NCI-H524 treated with DMSO at 0.1 percent for 48 hours (cell line): ENCODE measurements at regions not wholly inside any gene's neighbourhood (a gene's known extent, or its start where the extent isn't known, plus 50 kb on each side); places are given as distances from the start of the nearest gene placed in this dataset.
"Not testable (repeated sequence)": the region's sequence is repeated elsewhere in the genome, so short reads cannot be mapped to it uniquely, and the experiment has no call there.

Experiments
- DNase-seq: peaks from one replicate; lab custom pipeline; 2025; lab: John Stamatoyannopoulos, UW

GRCh38 chr14:80291101-80291500 lies 79.8 kb upstream of the DIO2 start:
- no peak for DNase-seq

- not testable (repeated sequence) for DNase-seq
Measured at GRCh38 chr14:80286744-80287143, 75.4 kb upstream of the DIO2 start.

- DNase-seq, result no peak
Measured at GRCh38 chr14:80278293-80279023, 67.2 kb upstream of the DIO2 start.

- no peak for DNase-seq
Measured at GRCh38 chr14:80275208-80275850, 64.0 kb upstream of the DIO2 start.

GRCh38 chr14:80274310-80274709 lies 63.0 kb upstream of the DIO2 start:
- not testable (repeated sequence) for DNase-seq

- DNase-seq, result no peak
Measured at GRCh38 chr14:80271389-80271788, 60.1 kb upstream of the DIO2 start.

- DNase-seq, result no peak
Measured at GRCh38 chr14:80269353-80269925, 58.1 kb upstream of the DIO2 start.

- no peak for DNase-seq
Measured at GRCh38 chr14:80266930-80267329, 55.6 kb upstream of the DIO2 start.

GRCh38 chr14:80264702-80265101 lies 53.4 kb upstream of the DIO2 start:
- DNase-seq, result no peak
